GM13977 (cell line): ENCODE measurements at regions not wholly inside any gene's neighbourhood (a gene's known extent, or its start where the extent isn't known, plus 50 kb on each side); places are given as distances from the start of the nearest gene placed in this dataset.

Source experiments
- DNase-seq: peaks from one replicate; pipeline ENCODE4 v3.0.0; 2012; ENCODE audit warnings: low spot score
- in situ Hi-C: fragments of 300-500 bp; cut with MboI; formaldehyde crosslinking; loops from one replicate; pipeline ENCODE4 v1.12.0; 2022; ENCODE audit warnings: low sequenced_read_pairs, low pct_unique_long_range_greater_than_20kb, mixed read lengths, inconsistent platforms; ENCODE audit not compliant: unreplicated experiment
- TF ChIP-seq, protein P1 (sequence below): IDR thresholded peaks from 2 replicates; pipeline ENCODE4 v1.5.1; 2012; ENCODE audit warnings: mild to moderate bottlenecking, control low read depth; ENCODE audit not compliant: insufficient read depth; ENCODE audit errors: extremely low read depth, missing control alignments

DNA sequence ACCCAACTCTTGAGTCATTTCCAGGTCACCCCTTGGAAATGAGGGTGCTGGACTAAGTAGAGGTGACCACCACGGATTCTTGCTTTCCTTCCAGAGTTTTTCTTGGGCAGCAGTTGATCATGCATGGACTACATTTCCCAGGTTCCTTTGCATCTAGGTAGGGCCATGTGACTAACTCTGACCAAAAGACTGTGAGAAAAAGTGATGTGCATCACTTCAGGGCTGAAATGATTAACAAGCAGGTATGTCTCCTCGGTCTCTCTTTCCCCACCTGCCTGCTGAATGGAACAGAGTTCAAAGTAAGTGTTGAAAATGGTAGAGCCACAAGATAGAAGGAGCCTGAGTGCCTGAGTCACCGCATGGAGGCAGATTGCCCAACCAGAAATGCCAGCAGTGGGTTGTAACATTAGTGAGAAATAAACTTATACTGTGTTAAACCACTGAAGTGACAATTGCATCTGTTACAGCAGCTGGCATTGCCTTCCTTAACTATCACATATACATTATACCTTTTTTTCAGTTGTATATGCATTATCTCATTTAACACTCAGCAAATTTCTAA, 113.5 kb downstream of the MN1 start:
- DNase-seq = no peak
- TF ChIP-seq, protein P1, sequence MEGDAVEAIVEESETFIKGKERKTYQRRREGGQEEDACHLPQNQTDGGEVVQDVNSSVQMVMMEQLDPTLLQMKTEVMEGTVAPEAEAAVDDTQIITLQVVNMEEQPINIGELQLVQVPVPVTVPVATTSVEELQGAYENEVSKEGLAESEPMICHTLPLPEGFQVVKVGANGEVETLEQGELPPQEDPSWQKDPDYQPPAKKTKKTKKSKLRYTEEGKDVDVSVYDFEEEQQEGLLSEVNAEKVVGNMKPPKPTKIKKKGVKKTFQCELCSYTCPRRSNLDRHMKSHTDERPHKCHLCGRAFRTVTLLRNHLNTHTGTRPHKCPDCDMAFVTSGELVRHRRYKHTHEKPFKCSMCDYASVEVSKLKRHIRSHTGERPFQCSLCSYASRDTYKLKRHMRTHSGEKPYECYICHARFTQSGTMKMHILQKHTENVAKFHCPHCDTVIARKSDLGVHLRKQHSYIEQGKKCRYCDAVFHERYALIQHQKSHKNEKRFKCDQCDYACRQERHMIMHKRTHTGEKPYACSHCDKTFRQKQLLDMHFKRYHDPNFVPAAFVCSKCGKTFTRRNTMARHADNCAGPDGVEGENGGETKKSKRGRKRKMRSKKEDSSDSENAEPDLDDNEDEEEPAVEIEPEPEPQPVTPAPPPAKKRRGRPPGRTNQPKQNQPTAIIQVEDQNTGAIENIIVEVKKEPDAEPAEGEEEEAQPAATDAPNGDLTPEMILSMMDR = no peak
- in situ Hi-C loops = no loop called here

DNA sequence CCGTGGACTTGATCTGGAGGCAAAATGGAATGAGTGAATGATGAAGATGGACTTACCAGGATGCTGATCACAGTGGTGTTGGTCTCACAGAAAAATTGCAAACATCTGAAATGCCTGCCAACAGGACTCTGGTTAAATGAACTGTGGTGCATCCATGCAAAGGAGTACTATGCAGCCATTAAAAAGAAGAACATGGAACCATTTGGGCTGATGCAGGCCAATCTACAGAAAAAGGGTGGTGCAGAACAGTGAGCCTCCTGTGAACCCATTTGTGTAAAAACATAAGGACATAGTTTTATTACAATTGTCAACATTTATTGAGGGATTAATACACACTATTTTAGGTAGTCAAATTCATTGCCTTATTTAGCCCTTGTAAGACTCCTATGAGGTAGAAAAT, 111.9 kb downstream of the MN1 start:
- TF ChIP-seq, protein P1 = no peak
- in situ Hi-C loops = no loop called here
- DNase-seq = no peak

DNA sequence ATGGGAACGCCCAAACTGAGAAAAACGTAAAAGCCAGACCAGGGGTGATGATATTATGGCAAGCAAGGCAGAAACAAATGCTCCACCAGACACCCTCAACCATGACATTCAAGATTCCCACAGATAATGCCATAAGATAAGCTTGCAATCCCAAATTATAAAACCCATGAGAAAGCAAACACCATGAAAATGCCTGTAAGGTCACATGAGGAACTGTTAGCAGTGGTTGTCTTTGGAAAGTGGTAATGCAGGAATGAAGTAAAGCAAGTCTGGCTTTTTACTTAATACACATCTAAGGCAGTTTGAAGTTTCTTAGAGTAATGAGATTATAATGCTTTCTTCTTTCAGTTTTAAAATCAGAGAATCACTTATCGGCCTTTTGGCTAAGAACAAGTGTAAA, 111.0 kb downstream of the MN1 start:
- TF ChIP-seq, protein P1 = no peak
- no peak for DNase-seq
- in situ Hi-C loops = no loop called here

DNA sequence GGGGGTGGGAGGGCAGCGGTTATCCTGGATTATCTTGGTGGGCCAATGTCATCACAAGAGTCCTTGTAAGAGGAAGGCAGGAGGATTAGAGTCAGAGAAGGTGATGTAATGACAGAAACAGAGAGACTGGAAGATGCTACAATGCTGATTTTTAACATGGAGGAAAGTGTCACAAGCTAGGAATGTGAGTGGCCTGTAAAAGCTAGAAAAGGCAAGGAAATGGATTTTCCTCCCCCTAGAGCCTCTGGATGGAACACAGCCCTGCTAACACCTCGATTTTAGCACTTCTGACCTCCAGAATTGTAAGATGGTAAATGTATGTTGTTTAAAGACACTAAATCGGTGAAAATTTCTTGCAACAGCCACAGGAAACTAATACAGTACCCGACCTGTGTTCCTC, 109.3 kb downstream of the MN1 start:
- in situ Hi-C loops = no loop called here
- DNase-seq = no peak
- TF ChIP-seq, protein P1 = no peak

DNA sequence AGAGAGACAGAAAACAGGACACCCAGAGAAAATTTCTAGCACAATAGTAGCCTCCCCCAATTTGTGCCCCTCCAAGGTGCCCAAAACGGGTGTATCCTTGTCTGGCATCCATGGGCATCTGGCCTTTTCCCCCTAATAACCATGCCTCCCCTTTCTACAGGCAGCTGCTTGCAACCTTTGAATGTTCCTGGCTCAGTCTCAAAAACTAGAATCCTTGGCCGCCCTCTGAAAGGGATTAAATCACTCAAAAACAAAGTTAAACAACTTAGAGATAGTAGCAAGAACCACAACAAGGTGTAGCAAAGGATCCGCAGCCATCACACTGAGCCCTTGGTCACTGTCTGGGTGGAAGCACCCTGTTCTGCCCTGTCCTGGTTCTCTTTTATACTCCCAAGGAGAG, 105.6 kb downstream of the MN1 start:
- TF ChIP-seq, protein P1 = no peak
- in situ Hi-C loops = no loop called here
- DNase-seq = no peak

DNA sequence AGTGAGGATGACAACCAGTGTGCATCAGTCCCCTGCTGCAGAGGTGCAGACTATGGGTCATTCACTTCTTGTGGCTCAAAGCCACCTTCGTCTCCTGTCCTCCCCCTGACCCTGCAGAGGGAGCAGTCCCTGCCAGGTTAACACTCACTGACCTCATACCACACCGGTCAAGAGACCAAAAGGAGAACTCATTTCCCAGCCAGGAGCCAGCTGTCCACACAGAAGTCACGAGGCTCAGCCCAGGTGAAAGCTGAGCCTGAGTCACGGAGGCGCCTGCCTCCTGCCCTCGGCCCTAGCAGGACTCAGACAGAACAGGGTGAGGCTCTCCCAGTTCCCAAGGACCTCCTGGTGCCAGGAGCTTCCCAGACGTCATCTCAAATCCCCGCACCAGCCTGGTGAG, 103.7 kb downstream of the MN1 start:
- in situ Hi-C loops = no loop called here
- TF ChIP-seq, protein P1 = no peak
- no peak for DNase-seq
